HCT116 (cell line): ENCODE measurements at regions not wholly inside any gene's neighbourhood (a gene's known extent, or its start where the extent isn't known, plus 50 kb on each side); places are given as distances from the start of the nearest gene placed in this dataset.

Experiments used
- ATAC-seq: fragments of 200-7000 bp; cut with Tn5 transposase; 2 replicates; pipeline ENCODE4 v1.9.1; 2020; ENCODE audit warnings: mild to moderate bottlenecking, moderate library complexity
- BruUV-seq: library from RNA; stranded (reverse); fragments of 400-500 nt; replicated peaks from 2 replicates; lab custom pipeline; 2021; lab: Mats Ljungman, UMichigan
- CTCF ChIA-PET: fragments of 300-600 bp; sonication (Branson Sonifier 250); formaldehyde crosslinking; loops from one replicate; lab custom pipeline; 2021; ENCODE audit warnings: antibody characterized with exemption; lab: Charles Lee
- POLR2A ChIA-PET: fragments of 300-600, 350-600 bp; sonication (Branson Sonifier 250); formaldehyde crosslinking; loops from one replicate; lab custom pipeline; 2021; ENCODE audit warnings: antibody characterized with exemption; lab: Charles Lee
- RAD21 ChIA-PET, 2 experiments: fragments of 300-600 bp; sonication (Branson Sonifier 250); formaldehyde crosslinking; loops; one replicate each; lab custom pipeline; 2023; ENCODE audit warnings: low total read pairs in 2 of 2; ENCODE audit not compliant: uncharacterized antibody in 2 of 2, unreplicated experiment in 2 of 2, low non-redundant PET in 1 of 2; lab: Charles Lee
- DNase-seq: peaks from one replicate; pipeline ENCODE4 v3.0.0-alpha.2; 2010; ENCODE audit warnings: low read depth, low spot score
- H2AFZ ChIP-seq: fragments of 200-600 bp; shearing (Covaris generic), sonication (generic); 2 replicates; pipeline ENCODE4 v1.6.1; 2017; ENCODE audit warnings: low read depth, mixed run types, mixed read lengths, antibody characterized with exemption, low read length; ENCODE audit not compliant: poor library complexity, severe bottlenecking
- H3K27ac ChIP-seq: 2 replicates; pipeline ENCODE4 v1.5.1; 2012; ENCODE audit warnings: low read depth, low read length
- H3K27me3 ChIP-seq: fragments of 200-600 bp; sonication (generic); 2 replicates; pipeline ENCODE4 v1.6.1; 2016; ENCODE audit warnings: mixed run types, low read length, mixed read lengths; ENCODE audit not compliant: insufficient read depth
- H3K36me3 ChIP-seq, 2 experiments: fragments of 200-500 bp in 1 of 2; fragments of 200-600 bp in 1 of 2; sonication (Bioruptor generic) in 1 of 2; sonication (generic) in 1 of 2; 2 replicates each; pipeline versions ENCODE4 v1.5.1 to v1.6.1; 2014 to 2016; ENCODE audit warnings: low read length in 2 of 2, inconsistent platforms in 1 of 2, mixed read lengths in 1 of 2, mixed run types in 1 of 2; ENCODE audit not compliant: insufficient read depth in 2 of 2, control insufficient read depth in 1 of 2
- H3K4me1 ChIP-seq, 2 experiments: fragments of 200-600 bp in 1 of 2; sonication (generic) in 1 of 2; 2 replicates each; pipeline versions ENCODE4 v1.5.1 to v1.6.1; 2012 to 2017; ENCODE audit warnings: low read length in 2 of 2, inconsistent platforms in 1 of 2, mild to moderate bottlenecking in 1 of 2, mixed read lengths in 1 of 2, mixed run types in 1 of 2, moderate library complexity in 1 of 2; ENCODE audit not compliant: insufficient read depth in 2 of 2, control insufficient read depth in 1 of 2
- H3K4me2 ChIP-seq: fragments of 200-600 bp; sonication (generic); 2 replicates; pipeline ENCODE4 v1.6.1; 2017; ENCODE audit warnings: mixed run types, low read length, mixed read lengths
- H3K4me3 ChIP-seq, 2 experiments: fragments of 200-600 bp in 1 of 2; sonication (generic) in 1 of 2; replicated peaks in 1 of 2; 2 replicates each; pipeline ENCODE4 v1.5.1; 2011 to 2016; ENCODE audit warnings: low read length in 2 of 2, control low read depth in 1 of 2, low read depth in 1 of 2, mild to moderate bottlenecking in 1 of 2, mixed read lengths in 1 of 2, mixed run types in 1 of 2
- H3K79me2 ChIP-seq: fragments of 200-600 bp; sonication (generic); 2 replicates; pipeline ENCODE4 v1.6.1; 2017; ENCODE audit warnings: mild to moderate bottlenecking, mixed run types, low read length, moderate library complexity, mixed read lengths; ENCODE audit not compliant: insufficient read depth
- H3K9ac ChIP-seq: fragments of 200-600 bp; sonication (generic); 2 replicates; pipeline ENCODE4 v1.6.1; 2016; ENCODE audit warnings: low read length, mixed read lengths
- H3K9me2 ChIP-seq: fragments of 200-600 bp; sonication (generic), shearing (Covaris generic); 2 replicates; pipeline ENCODE4 v1.6.1; 2017; ENCODE audit warnings: mixed run types, mild to moderate bottlenecking, moderate library complexity; ENCODE audit not compliant: insufficient read depth
- H3K9me3 ChIP-seq, 2 experiments: fragments of 200-500 bp in 1 of 2; fragments of 200-600 bp in 1 of 2; sonication (Bioruptor generic) in 1 of 2; sonication (generic) in 1 of 2; 2 replicates each; pipeline ENCODE4 v1.6.1; 2014 to 2017; ENCODE audit warnings: low read length in 2 of 2, mixed read lengths in 2 of 2, inconsistent platforms in 1 of 2, low read depth in 1 of 2, mild to moderate bottlenecking in 1 of 2, mixed run types in 1 of 2, moderate library complexity in 1 of 2; ENCODE audit not compliant: control insufficient read depth in 1 of 2, insufficient read depth in 1 of 2
- H4K20me1 ChIP-seq: fragments of 200-600 bp; sonication (generic), shearing (Covaris generic); 2 replicates; pipeline ENCODE4 v1.6.1; 2017; ENCODE audit warnings: mixed run types, mild to moderate bottlenecking, moderate library complexity; ENCODE audit not compliant: insufficient read depth
- CBX3 ChIP-seq: IDR thresholded peaks from 2 replicates; pipeline ENCODE4 v1.6.1; 2012; ENCODE audit warnings: low read depth
- CEBPB ChIP-seq: IDR thresholded peaks from 2 replicates; pipeline ENCODE4 v1.6.1; 2012; ENCODE audit warnings: low read depth
- EGR1 ChIP-seq: IDR thresholded peaks from 2 replicates; pipeline ENCODE4 v1.6.1; 2012; ENCODE audit warnings: low read depth
- EZH2 ChIP-seq: fragments of 200-600 bp; sonication (generic); IDR thresholded peaks from 2 replicates; pipeline ENCODE4 v1.6.1; 2017; ENCODE audit warnings: antibody characterized with exemption, mixed run types
- EZH2phosphoT487 ChIP-seq: fragments of 200-600 bp; IDR thresholded peaks from 2 replicates; pipeline ENCODE4 v1.6.1; 2018; ENCODE audit warnings: antibody characterized with exemption, borderline replicate concordance
- JUND ChIP-seq: IDR thresholded peaks from 2 replicates; pipeline ENCODE4 v1.6.1; 2012
- POLR2A ChIP-seq: IDR thresholded peaks from 2 replicates; pipeline ENCODE4 v1.7.0; 2011; ENCODE audit warnings: borderline replicate concordance; ENCODE audit not compliant: insufficient read depth, insufficient read length; ENCODE audit errors: extremely low read depth
- POLR2AphosphoS5 ChIP-seq: IDR thresholded peaks from 2 replicates; pipeline ENCODE4 v1.6.1; 2011; ENCODE audit warnings: mild to moderate bottlenecking, low read depth, low read length, moderate library complexity
- RAD21 ChIP-seq: IDR thresholded peaks from 2 replicates; pipeline ENCODE4 v1.6.1; 2012; ENCODE audit warnings: low read depth, mild to moderate bottlenecking
- SIN3A ChIP-seq: IDR thresholded peaks from 2 replicates; pipeline ENCODE4 v1.6.1; 2012; ENCODE audit warnings: low read depth
- SP1 ChIP-seq: IDR thresholded peaks from 2 replicates; pipeline ENCODE4 v1.6.1; 2012; ENCODE audit warnings: low read depth
- SRF ChIP-seq: IDR thresholded peaks from 2 replicates; pipeline ENCODE4 v1.6.1; 2012; ENCODE audit warnings: low read depth
- TCF7L2 ChIP-seq: IDR thresholded peaks from 2 replicates; pipeline ENCODE4 v1.7.0; 2011; ENCODE audit warnings: borderline replicate concordance, inconsistent platforms; ENCODE audit not compliant: insufficient read depth, insufficient read length; ENCODE audit errors: extremely low read depth
- YY1 ChIP-seq: IDR thresholded peaks from 2 replicates; pipeline ENCODE4 v1.6.1; 2011; ENCODE audit warnings: low read length, low read depth, moderate library complexity, mild to moderate bottlenecking; ENCODE audit not compliant: insufficient replicate concordance; ENCODE audit errors: extremely low read depth
- ZFX ChIP-seq: fragments of 450-650 bp; IDR thresholded peaks from 2 replicates; pipeline ENCODE4 v1.6.1; 2017
- ZNF274 ChIP-seq: fragments of 200-500 bp; sonication (Bioruptor generic); IDR thresholded peaks from 2 replicates; pipeline ENCODE4 v1.6.1; 2014; ENCODE audit warnings: mild to moderate bottlenecking, low read depth, low read length, inconsistent platforms
- intact Hi-C: fragments of 100-400 bp; cut with micrococcal nuclease; formaldehyde crosslinking; loops from 2 replicates; pipeline ENCODE4 v1.10.0; 2022
- TF ChIP-seq, protein P1 (sequence below): IDR thresholded peaks from 2 replicates; pipeline ENCODE4 v1.6.1; 2011; ENCODE audit warnings: mild to moderate bottlenecking, low read length, moderate library complexity; ENCODE audit not compliant: insufficient replicate concordance; ENCODE audit errors: extremely low read depth
- TF ChIP-seq, protein P2 (sequence below): IDR thresholded peaks from 2 replicates; pipeline ENCODE4 v1.6.1; 2012
- TF ChIP-seq, protein P3 (sequence below): IDR thresholded peaks from 2 replicates; pipeline ENCODE4 v1.6.1; 2012
- TF ChIP-seq, protein P4 (sequence below), 3 experiments: fragments of 200-600 bp in 1 of 3; sonication (generic) in 1 of 3; IDR thresholded peaks in 2 of 3; conservative IDR thresholded peaks in 1 of 3; 2 replicates each; pipeline ENCODE4 v1.5.1; 2012 to 2017; ENCODE audit warnings: low read depth in 2 of 3, low read length in 2 of 3, antibody characterized with exemption in 1 of 3, borderline replicate concordance in 1 of 3, control low read depth in 1 of 3, mild to moderate bottlenecking in 1 of 3, mixed read lengths in 1 of 3, mixed run types in 1 of 3, moderate library complexity in 1 of 3; ENCODE audit not compliant: insufficient read depth in 1 of 3

DNA sequence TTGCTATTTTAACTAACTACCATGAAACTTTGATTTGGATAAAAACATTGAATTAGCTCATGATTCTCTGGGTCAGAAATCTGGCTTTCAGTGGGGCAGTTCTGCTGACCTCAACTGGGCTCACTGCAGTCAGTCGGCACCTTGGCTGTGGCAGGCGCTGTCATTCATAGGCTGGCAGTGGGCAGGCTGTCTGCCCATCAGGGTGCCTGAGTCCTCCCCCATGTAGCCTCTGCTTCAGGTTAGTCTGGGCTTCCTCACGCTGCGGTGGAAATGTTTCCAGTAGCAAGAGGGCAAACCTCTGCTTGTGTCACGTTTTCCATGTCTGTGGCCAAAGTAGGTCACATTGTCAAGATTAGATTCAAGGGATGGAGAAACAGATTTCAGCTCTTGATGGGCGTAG is 251.0 kb upstream of the TCF21 start:
- Histone ChIP-seq H2AFZ (no peak overlapping the region), H3K36me3 (no peaks in the 10 kb centered on the region), H3K9ac (no peak overlapping the region), H3K4me3 (no peak overlapping the region), H3K9me2 (no peaks in the 10 kb centered on the region), H3K27ac (no peak overlapping the region), H3K79me2 (no peaks in the 10 kb centered on the region), H3K27me3 (no peaks in the 10 kb centered on the region), H4K20me1 (no peaks in the 10 kb centered on the region)
- DNase-seq, result no peak
- ChIA-PET CTCF (no interaction called here), RAD21 (no interaction called here)
- no peak for ATAC-seq
- intact Hi-C loops, result no loop called here
- BruUV-seq, result no TSS peak
- TF ChIP-seq, protein P1, sequence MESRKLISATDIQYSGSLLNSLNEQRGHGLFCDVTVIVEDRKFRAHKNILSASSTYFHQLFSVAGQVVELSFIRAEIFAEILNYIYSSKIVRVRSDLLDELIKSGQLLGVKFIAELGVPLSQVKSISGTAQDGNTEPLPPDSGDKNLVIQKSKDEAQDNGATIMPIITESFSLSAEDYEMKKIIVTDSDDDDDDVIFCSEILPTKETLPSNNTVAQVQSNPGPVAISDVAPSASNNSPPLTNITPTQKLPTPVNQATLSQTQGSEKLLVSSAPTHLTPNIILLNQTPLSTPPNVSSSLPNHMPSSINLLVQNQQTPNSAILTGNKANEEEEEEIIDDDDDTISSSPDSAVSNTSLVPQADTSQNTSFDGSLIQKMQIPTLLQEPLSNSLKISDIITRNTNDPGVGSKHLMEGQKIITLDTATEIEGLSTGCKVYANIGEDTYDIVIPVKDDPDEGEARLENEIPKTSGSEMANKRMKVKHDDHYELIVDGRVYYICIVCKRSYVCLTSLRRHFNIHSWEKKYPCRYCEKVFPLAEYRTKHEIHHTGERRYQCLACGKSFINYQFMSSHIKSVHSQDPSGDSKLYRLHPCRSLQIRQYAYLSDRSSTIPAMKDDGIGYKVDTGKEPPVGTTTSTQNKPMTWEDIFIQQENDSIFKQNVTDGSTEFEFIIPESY, result no peak
- TF ChIP-seq TCF7L2, result no peak
- TF ChIP-seq POLR2A, result no peak
- no peak for TF ChIP-seq POLR2AphosphoS5
- TF ChIP-seq, protein P2, sequence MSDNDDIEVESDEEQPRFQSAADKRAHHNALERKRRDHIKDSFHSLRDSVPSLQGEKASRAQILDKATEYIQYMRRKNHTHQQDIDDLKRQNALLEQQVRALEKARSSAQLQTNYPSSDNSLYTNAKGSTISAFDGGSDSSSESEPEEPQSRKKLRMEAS, result no peak
- no peak for TF ChIP-seq RAD21
- no peak for TF ChIP-seq CBX3
- TF ChIP-seq EZH2phosphoT487, result no peak
- TF ChIP-seq, protein P3, sequence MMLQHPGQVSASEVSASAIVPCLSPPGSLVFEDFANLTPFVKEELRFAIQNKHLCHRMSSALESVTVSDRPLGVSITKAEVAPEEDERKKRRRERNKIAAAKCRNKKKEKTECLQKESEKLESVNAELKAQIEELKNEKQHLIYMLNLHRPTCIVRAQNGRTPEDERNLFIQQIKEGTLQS, result no peak
- no peak for TF ChIP-seq JUND
- TF ChIP-seq, protein P4, sequence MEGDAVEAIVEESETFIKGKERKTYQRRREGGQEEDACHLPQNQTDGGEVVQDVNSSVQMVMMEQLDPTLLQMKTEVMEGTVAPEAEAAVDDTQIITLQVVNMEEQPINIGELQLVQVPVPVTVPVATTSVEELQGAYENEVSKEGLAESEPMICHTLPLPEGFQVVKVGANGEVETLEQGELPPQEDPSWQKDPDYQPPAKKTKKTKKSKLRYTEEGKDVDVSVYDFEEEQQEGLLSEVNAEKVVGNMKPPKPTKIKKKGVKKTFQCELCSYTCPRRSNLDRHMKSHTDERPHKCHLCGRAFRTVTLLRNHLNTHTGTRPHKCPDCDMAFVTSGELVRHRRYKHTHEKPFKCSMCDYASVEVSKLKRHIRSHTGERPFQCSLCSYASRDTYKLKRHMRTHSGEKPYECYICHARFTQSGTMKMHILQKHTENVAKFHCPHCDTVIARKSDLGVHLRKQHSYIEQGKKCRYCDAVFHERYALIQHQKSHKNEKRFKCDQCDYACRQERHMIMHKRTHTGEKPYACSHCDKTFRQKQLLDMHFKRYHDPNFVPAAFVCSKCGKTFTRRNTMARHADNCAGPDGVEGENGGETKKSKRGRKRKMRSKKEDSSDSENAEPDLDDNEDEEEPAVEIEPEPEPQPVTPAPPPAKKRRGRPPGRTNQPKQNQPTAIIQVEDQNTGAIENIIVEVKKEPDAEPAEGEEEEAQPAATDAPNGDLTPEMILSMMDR (IDR thresholded peaks at IDR 0.05 in 2 of 3, conservative IDR thresholded peaks at IDR 0.05 in 1 of 3; ENCODE audit: borderline replicate concordance in 1 of 3, insufficient read depth in 1 of 3, low read depth in 2 of 3, low read length in 2 of 3), result no peak
- TF ChIP-seq SRF, result no peak
- no peak for TF ChIP-seq ZNF274
- TF ChIP-seq EGR1, result no peak
- no peak for TF ChIP-seq ZFX
- TF ChIP-seq SIN3A, result no peak
- TF ChIP-seq SP1, result no peak
- TF ChIP-seq YY1, result no peak
- no peak for TF ChIP-seq EZH2
- no peak for TF ChIP-seq CEBPB
- TF ChIP-seq, all 23 proteins: peak for 0
- Histone ChIP-seq H3K9me3 (no peaks in the 10 kb centered on the region), H3K4me1 (peaks cover 0 to under 1% of the 10 kb centered on the region in 2 experiments; a peak in 1 of 4 replicates), H3K4me2 (no peak overlapping the region)
- POLR2A ChIA-PET, result no interaction called here
